ENCODE measurements at regions not wholly inside any gene's neighbourhood (a gene's known extent, or its start where the extent isn't known, plus 50 kb on each side); places are given as distances from the start of the nearest gene placed in this dataset.

DNA sequence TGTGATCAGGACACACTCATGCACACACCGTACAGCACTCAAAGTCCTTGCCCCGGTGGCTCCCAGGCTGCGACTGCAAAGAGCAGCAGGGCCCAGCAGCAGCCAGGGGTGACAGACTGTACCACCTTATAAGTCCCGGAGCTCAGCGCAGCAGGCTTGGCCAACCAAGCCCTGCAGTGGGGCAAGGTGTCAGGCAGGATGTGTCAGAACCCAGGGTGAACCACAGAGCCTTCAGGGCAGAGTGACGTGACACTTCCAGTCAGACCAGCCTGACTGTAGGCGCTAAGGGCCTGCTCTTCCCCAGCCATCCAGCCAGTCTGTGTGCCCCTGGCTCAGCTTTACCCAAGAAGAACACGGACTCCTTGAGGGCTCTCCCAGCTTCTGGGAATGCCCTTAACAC, 204.1 kb downstream of the COPRS start:
- TF ChIP-seq CTCF (IDR thresholded peaks at IDR 0.05; ENCODE audit: low read depth, low read length, missing control alignments) = no peak
- in situ Hi-C loops (cut with HindIII; ENCODE audit: low pct_ligation_motif_present, low sequenced_read_pairs) = no loop called here
- Histone ChIP-seq H3K27me3 (replicated peaks) (no peaks in the 10 kb centered on the region), H3K4me3 (ENCODE audit: low read depth, low read length) (no peak overlapping the region), H3K36me3 (replicated peaks) (no peaks in the 10 kb centered on the region), H3K27ac (no peak overlapping the region)
- DNase-seq = no peak

DNA sequence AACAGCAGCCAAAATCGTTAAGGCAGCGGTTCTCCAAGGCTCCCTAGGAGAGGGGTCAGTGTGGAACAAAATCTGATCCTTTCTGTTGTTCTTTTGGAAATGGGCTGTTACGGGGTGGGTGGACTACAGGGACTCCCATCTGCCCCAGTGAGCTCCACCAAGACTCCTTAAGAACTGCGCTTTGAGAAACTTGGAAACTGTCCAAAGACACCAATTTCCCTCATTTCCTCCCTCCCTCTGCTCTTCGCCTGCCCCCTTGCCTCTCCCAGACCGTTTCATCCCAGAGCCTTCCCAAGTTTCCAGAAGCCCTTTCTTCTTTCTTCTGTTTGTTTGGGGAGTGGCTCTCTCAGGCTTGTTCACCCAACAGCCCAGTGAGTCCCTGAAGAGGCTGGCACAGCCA, 205.4 kb downstream of the COPRS start:
- H3K4me3 ChIP-seq (ENCODE audit: low read depth, low read length) = no peak overlapping the region
- no peak for TF ChIP-seq CTCF (IDR thresholded peaks at IDR 0.05; ENCODE audit: low read depth, low read length, missing control alignments)
- no peak for DNase-seq
- no peak overlapping the region for H3K27ac ChIP-seq
- H3K36me3 ChIP-seq (replicated peaks) = no peaks in the 10 kb centered on the region
- in situ Hi-C loops (cut with HindIII; ENCODE audit: low pct_ligation_motif_present, low sequenced_read_pairs) = no loop called here
- H3K27me3 ChIP-seq (replicated peaks) = no peaks in the 10 kb centered on the region

GRCh38 chr17:31650756-31651520, 208.1 kb downstream of the COPRS start:
- no peak for TF ChIP-seq CTCF (IDR thresholded peaks at IDR 0.05; ENCODE audit: low read depth, low read length, missing control alignments)
- DNase-seq = no peak
- H3K4me3 ChIP-seq (ENCODE audit: low read depth, low read length) = no peak overlapping the region
- H3K27ac ChIP-seq = no peak overlapping the region
- no peaks in the 10 kb centered on the region for H3K27me3 ChIP-seq (replicated peaks)
- H3K36me3 ChIP-seq (replicated peaks) = no peaks in the 10 kb centered on the region
- in situ Hi-C loops (cut with HindIII; ENCODE audit: low pct_ligation_motif_present, low sequenced_read_pairs) = no loop called here

- no peaks in the 10 kb centered on the region for H3K27me3 ChIP-seq (replicated peaks)
- DNase-seq = no peak
- in situ Hi-C loops (cut with HindIII; ENCODE audit: low pct_ligation_motif_present, low sequenced_read_pairs) = no loop called here
- H3K4me3 ChIP-seq (ENCODE audit: low read depth, low read length) = no peak overlapping the region
- no peaks in the 10 kb centered on the region for H3K36me3 ChIP-seq (replicated peaks)
- H3K27ac ChIP-seq = no peak overlapping the region
- no peak for TF ChIP-seq CTCF (IDR thresholded peaks at IDR 0.05; ENCODE audit: low read depth, low read length, missing control alignments)
Observed at GRCh38 chr17:31649302-31649701, 209.7 kb downstream of the COPRS start.

DNA sequence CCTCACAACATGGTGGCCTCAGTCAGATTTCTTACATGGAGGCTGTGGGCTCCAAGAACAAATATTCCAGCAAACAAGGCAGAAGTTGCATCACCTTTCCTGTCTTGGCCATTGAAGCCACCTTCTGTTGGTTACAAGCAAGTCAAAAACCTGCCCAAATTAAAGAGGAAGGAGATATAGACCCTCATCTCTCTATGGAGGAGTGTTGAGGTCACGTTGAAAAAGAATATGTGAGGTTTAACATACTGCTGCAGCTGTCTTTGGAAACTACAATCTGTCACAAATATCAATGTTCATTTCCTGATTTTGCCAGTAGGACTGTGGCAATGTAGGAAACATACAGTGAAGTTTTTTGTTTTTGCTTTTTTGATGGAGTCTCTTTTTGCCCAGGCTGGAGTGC, 211.4 kb downstream of the COPRS start:
- no peaks in the 10 kb centered on the region for H3K36me3 ChIP-seq (replicated peaks)
- H3K27me3 ChIP-seq (replicated peaks) = no peaks in the 10 kb centered on the region
- no peak for TF ChIP-seq CTCF (IDR thresholded peaks at IDR 0.05; ENCODE audit: low read depth, low read length, missing control alignments)
- DNase-seq = no peak
- no peak overlapping the region for H3K4me3 ChIP-seq (ENCODE audit: low read depth, low read length)
- in situ Hi-C loops (cut with HindIII; ENCODE audit: low pct_ligation_motif_present, low sequenced_read_pairs) = no loop called here
- H3K27ac ChIP-seq = no peak overlapping the region

- no peak for DNase-seq
- no peak overlapping the region for H3K4me3 ChIP-seq (ENCODE audit: low read depth, low read length)
- no peaks in the 10 kb centered on the region for H3K36me3 ChIP-seq (replicated peaks)
- no peak overlapping the region for H3K27ac ChIP-seq
- in situ Hi-C loops (cut with HindIII; ENCODE audit: low pct_ligation_motif_present, low sequenced_read_pairs) = no loop called here
- TF ChIP-seq CTCF (IDR thresholded peaks at IDR 0.05; ENCODE audit: low read depth, low read length, missing control alignments) = no peak
- H3K27me3 ChIP-seq (replicated peaks) = no peaks in the 10 kb centered on the region
Observed at GRCh38 chr17:31646642-31647041, 212.4 kb downstream of the COPRS start.
